IPS-18c (cell line): ENCODE measurements at regions not wholly inside any gene's neighbourhood (a gene's known extent, or its start where the extent isn't known, plus 50 kb on each side); places are given as distances from the start of the nearest gene placed in this dataset.
"Not testable (repeated sequence)": the region's sequence is repeated elsewhere in the genome, so short reads cannot be mapped to it uniquely, and the experiment has no call there.

Experiments used
- H3K4me3 ChIP-seq: 2 replicates; pipeline ENCODE4 v1.7.0; 2013; ENCODE audit warnings: low read depth, mild to moderate bottlenecking, low read length, moderate library complexity; ENCODE audit not compliant: insufficient read depth
- H3K9me3 ChIP-seq: one replicate; pipeline ENCODE4 v1.6.1; 2013; ENCODE audit warnings: mild to moderate bottlenecking, low read length, moderate library complexity; ENCODE audit not compliant: control insufficient read depth, insufficient read depth

DNA sequence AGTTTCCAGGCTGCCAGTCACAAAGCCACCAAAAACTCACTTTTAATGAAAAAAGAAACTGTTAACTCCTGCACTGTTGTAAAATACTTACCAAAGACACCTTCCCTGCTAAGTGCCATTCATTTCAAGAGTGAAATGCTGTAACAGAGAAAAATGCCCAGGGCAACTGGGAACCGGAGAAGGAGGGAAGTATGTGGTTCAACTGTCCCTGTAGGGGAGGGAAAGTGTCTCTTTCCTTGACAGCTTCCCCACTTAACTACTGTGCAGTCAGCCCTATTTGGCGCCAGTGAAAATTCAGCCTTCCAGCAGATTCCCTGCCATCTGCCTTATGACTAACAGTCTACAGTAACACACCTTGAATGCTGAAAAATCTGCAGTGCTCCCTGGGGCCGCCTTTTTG is 789.0 kb downstream of the DIAPH3 start:
- no peaks in the 10 kb centered on the region for H3K9me3 ChIP-seq
- H3K4me3 ChIP-seq, result no peak overlapping the region

GRCh38 chr13:59384154-59384553 is 779.6 kb downstream of the DIAPH3 start:
- Histone ChIP-seq H3K9me3 (no peaks in the 10 kb centered on the region), H3K4me3 (no peak overlapping the region)

DNA sequence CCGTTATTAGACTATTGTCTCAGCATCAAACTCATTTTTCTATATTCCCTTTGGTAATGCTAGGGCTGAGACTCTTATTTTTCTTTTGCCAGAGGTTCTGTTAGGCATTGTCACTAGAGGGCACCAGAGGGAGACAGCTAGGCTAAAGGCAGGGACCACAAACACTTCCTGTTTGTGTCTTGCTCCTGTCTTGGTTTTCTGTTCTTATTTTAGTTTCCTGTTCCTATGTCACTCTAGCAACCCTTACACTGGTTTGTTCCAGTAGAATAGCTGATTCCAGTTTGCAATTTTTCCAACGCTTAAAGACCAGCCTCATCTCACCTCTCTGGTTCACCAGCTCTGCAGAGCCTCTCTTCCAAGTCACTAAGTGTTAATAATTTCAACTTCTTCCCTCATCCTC is 772.0 kb downstream of the DIAPH3 start:
- Histone ChIP-seq H3K4me3 (no peak overlapping the region), H3K9me3 (peaks cover 2% of the 10 kb centered on the region)

GRCh38 chr13:59392328-59392727 is 771.4 kb downstream of the DIAPH3 start:
- Histone ChIP-seq H3K4me3 (no peak overlapping the region), H3K9me3 (peaks cover 2% of the 10 kb centered on the region)

DNA sequence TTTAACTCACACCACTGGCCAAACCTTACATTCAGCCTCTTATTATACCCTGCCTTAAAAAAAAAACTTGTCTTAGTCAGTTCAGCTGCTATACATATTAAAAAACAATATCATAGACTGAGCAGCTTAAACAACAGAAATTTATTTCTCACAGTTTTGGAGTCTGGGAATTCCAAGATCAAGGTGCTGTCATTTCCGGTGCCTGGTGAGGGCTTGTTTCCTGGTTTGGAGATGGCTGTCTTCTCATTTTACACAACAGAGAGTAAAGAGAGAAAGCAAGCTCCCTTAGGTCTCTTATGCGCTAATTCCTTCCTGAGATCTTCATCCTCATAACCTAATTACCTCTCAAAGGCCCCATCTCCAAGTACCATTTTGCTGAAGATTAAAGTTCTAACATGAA is 769.2 kb downstream of the DIAPH3 start:
- H3K9me3 ChIP-seq, result peaks cover 2% of the 10 kb centered on the region
- no peak overlapping the region for H3K4me3 ChIP-seq

DNA sequence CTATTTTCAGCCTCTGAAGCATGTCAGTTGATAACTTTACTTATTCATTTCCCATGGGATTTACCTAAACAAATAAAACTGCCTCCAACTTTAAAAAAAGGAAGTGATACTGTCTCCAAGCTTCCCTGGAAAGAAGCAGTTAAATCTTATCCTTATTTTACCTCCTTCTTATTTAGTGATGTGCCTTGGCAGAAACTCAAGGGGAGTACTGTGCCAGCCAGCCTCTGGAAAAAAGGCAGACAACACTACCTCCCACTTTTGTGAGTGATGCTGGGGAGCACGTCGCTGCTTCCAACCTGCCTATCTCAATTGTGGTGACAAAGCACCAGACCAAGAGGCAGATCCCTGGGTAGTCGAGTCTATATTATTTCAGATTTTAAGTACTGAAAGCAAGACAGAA is 765.6 kb downstream of the DIAPH3 start:
- no peaks in the 10 kb centered on the region for H3K9me3 ChIP-seq
- no peak overlapping the region for H3K4me3 ChIP-seq

- H3K9me3 ChIP-seq, result no peaks in the 10 kb centered on the region
- no peak overlapping the region for H3K4me3 ChIP-seq
These were observed 765.1 kb downstream of the DIAPH3 start for GRCh38 chr13:59398661-59399060.

DNA sequence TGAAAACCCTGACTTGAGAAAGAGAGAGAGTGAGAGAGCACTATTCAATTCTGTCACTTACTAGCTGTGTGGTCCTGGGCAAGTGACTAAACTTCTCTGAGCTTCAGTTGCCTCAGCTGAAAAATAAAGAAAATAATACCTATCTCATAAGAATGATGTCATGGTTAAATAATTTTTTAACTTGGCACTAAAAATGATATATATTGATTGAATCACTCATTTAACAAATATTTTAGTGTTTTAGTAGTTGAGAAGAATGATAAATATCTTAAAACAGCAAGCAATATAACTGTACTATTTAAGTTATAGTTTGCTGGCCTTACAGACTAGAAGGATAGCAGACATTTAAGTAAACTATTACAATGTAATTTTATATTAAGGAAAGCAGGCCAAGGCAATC is 764.2 kb downstream of the DIAPH3 start:
- H3K4me3 ChIP-seq, result no peak overlapping the region
- no peaks in the 10 kb centered on the region for H3K9me3 ChIP-seq

- Histone ChIP-seq H3K4me3 (no peak overlapping the region), H3K9me3 (no peaks in the 10 kb centered on the region)
These were observed 759.4 kb downstream of the DIAPH3 start for GRCh38 chr13:59404331-59404730.

DNA sequence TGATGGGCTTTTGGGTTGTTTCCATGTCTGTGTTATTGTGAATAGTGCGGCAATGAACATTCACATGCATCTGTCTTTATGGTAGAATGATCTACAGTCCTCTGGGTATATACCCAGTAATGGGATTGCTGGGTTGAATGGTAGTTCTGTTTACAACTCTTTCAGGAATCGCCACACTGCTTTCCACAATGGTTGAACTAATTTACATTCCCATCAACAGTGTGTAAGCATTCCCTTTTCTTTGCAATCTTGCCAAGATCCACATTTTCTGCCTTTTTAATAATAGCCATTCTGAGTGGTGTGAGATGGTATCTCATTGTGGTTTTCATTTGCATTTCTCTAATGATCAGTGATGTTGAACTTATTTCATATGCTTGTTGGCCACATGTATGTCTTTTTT is 756.5 kb downstream of the DIAPH3 start:
- H3K9me3 ChIP-seq, H3K4me3 ChIP-seq: not testable (repeated sequence)

- Histone ChIP-seq H3K9me3 (no peaks in the 10 kb centered on the region), H3K4me3 (no peak overlapping the region)
These were observed 755.0 kb downstream of the DIAPH3 start for GRCh38 chr13:59408738-59409137.

GRCh38 chr13:59409211-59409610 is 754.5 kb downstream of the DIAPH3 start:
- no peak overlapping the region for H3K4me3 ChIP-seq
- H3K9me3 ChIP-seq, result no peaks in the 10 kb centered on the region

GRCh38 chr13:59409634-59410200 is 754.0 kb downstream of the DIAPH3 start:
- no peaks in the 10 kb centered on the region for H3K9me3 ChIP-seq

GRCh38 chr13:59413126-59413525 is 750.6 kb downstream of the DIAPH3 start:
- no peak overlapping the region for H3K4me3 ChIP-seq
- no peaks in the 10 kb centered on the region for H3K9me3 ChIP-seq

More at GRCh38 chr13:59409634-59410200, 754.0 kb downstream of the DIAPH3 start:
- H3K4me3 ChIP-seq, result no peak overlapping the region

- Histone ChIP-seq H3K4me3 (no peak overlapping the region), H3K9me3 (no peaks in the 10 kb centered on the region)
These were observed 749.7 kb downstream of the DIAPH3 start for GRCh38 chr13:59414006-59414405.

- H3K9me3 ChIP-seq, result no peaks in the 10 kb centered on the region
- no peak overlapping the region for H3K4me3 ChIP-seq
These were observed 748.2 kb downstream of the DIAPH3 start for GRCh38 chr13:59415498-59415897.

DNA sequence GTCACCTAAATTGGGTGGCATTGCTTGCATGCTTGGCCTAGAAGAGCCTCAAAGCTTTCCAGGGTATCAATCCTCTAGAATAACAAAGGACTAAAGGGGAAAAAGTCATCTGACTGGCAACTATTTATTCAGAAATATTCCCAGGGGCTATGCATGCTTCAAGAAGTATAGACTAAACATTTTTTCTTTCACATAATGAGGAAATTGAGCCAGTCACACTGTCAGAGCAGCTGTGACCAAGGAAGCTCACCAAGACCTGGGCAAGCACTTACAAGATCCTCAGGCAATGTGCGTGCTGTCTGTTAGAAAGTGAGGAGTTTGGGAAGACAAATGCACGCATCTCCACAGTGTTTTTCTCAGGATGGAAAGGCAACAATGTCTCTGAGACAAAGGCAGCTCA is 747.2 kb downstream of the DIAPH3 start:
- H3K4me3 ChIP-seq, result no peak overlapping the region
- no peaks in the 10 kb centered on the region for H3K9me3 ChIP-seq

DNA sequence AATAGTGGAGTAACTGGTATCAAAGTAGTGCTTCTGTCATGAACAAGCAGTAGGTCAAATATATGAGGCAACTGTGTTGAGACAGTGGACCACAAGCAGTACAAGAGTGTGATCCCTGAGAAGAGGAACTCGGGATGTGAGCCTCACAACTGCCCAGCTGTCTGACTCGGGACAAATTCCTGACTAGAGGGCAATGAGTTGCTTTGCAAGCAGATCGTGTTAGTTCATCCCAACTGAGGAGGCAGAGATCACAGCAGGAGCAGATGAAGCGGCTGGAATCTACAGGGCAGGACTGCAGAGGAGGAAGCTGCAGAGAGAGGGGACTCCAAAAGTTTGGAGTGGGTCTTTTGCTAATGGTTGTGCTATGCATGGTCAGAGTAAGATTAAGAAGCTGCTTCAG is 741.1 kb downstream of the DIAPH3 start:
- no peak overlapping the region for H3K4me3 ChIP-seq
- H3K9me3 ChIP-seq, result no peaks in the 10 kb centered on the region

GRCh38 chr13:59423708-59424340 is 739.9 kb downstream of the DIAPH3 start:
- H3K4me3 ChIP-seq, result no peak overlapping the region
- no peaks in the 10 kb centered on the region for H3K9me3 ChIP-seq
